Testis (tissue), 2 donors: ENCODE measurements at regions not wholly inside any gene's neighbourhood (a gene's known extent, or its start where the extent isn't known, plus 50 kb on each side); places are given as distances from the start of the nearest gene placed in this dataset.

Experiments used
- POLR2A ChIP-seq: fragments of 450-650 bp; IDR thresholded peaks from one replicate; pipeline ENCODE4 v1.6.1; 2017; ENCODE audit warnings: antibody characterized with exemption, mild to moderate bottlenecking, moderate library complexity
- TF ChIP-seq, protein P1 (sequence below), 3 experiments: fragments of 450-650 bp in 2 of 3; fragments of 200-600 bp in 1 of 3; sonication (generic) in 1 of 3; IDR thresholded peaks; one replicate each; pipeline ENCODE4 v1.5.1; 2016 to 2019; ENCODE audit warnings: antibody characterized with exemption in 3 of 3, mild to moderate bottlenecking in 2 of 3, moderate library complexity in 1 of 3

DNA sequence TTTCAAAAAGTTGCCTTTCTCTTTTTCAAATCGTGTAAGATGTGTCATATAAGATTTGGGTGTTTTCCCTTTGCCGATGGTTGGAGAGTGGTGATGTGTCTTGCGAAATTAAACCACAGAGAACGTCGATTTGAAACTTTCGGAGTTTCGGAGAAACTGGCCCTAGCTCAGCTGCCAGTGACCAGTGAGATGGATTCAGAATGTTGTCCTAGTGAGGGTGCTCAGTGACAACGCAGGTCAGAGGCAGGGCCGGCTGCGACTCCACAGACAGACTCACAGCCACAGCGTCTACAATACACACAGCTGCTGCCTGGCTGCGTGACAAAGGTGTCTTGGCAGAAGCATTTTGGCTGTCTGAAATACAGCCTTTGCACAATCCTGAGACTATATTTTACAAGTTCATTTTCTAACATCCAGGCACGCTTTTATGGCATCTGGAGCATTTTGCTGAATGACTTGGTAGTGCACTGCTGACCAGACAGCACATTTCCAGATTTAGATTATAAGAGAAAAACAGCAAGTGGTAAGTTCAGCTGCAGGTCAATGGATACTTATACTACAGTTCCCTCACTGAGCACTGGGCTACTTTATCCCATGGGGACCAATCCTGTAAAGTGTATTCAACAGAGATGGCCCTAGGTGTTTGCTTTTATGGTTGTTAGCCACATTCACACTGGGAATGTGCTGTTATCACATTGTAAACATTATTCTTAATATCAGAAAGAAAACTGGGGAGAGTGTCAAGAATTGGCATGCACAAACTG lies 207.5 kb downstream of the KCNRG start:
- no peak for TF ChIP-seq POLR2A
- TF ChIP-seq, protein P1, sequence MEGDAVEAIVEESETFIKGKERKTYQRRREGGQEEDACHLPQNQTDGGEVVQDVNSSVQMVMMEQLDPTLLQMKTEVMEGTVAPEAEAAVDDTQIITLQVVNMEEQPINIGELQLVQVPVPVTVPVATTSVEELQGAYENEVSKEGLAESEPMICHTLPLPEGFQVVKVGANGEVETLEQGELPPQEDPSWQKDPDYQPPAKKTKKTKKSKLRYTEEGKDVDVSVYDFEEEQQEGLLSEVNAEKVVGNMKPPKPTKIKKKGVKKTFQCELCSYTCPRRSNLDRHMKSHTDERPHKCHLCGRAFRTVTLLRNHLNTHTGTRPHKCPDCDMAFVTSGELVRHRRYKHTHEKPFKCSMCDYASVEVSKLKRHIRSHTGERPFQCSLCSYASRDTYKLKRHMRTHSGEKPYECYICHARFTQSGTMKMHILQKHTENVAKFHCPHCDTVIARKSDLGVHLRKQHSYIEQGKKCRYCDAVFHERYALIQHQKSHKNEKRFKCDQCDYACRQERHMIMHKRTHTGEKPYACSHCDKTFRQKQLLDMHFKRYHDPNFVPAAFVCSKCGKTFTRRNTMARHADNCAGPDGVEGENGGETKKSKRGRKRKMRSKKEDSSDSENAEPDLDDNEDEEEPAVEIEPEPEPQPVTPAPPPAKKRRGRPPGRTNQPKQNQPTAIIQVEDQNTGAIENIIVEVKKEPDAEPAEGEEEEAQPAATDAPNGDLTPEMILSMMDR (IDR thresholded peaks at IDR 0.05), result no peak
